Coronary artery (tissue), 2 donors: ENCODE measurements at regions not wholly inside any gene's neighbourhood (a gene's known extent, or its start where the extent isn't known, plus 50 kb on each side); places are given as distances from the start of the nearest gene placed in this dataset.

ENCODE experiments used
- DNase-seq: peaks from one replicate; pipeline ENCODE4 v3.0.0-alpha.2; 2017; ENCODE audit warnings: low spot score
- H3K27ac ChIP-seq, 2 donors: fragments of 200-600 bp; sonication (generic); one replicate each; pipeline ENCODE4 v1.5.1; 2016 to 2019
- H3K4me3 ChIP-seq: fragments of 200-600 bp; sonication (generic); 2 replicates; pipeline ENCODE4 v1.5.1; 2016; ENCODE audit warnings: mild to moderate bottlenecking, moderate library complexity
- CTCF ChIP-seq: fragments of 200-600 bp; sonication (generic); IDR thresholded peaks from one replicate; pipeline ENCODE4 v1.5.1; 2019; ENCODE audit warnings: antibody characterized with exemption

- DNase-seq: no peak
- no peak for TF ChIP-seq CTCF
- Histone ChIP-seq H3K4me3 (no peak overlapping the region), H3K27ac (no peak overlapping the region)
Observed at GRCh38 chr19:30630289-30631032, 258.3 kb downstream of the ZNF536 start.

GRCh38 chr19:30629086-30629485 is 256.9 kb downstream of the ZNF536 start:
- Histone ChIP-seq H3K4me3 (no peak overlapping the region), H3K27ac (no peak overlapping the region)
- TF ChIP-seq CTCF: no peak
- no peak for DNase-seq

GRCh38 chr19:30626626-30626966 is 254.4 kb downstream of the ZNF536 start:
- H3K27ac ChIP-seq: no peak overlapping the region
- no peak for DNase-seq
- no peak for TF ChIP-seq CTCF
- no peak overlapping the region for H3K4me3 ChIP-seq

GRCh38 chr19:30625947-30626625 is 253.9 kb downstream of the ZNF536 start:
- TF ChIP-seq CTCF: no peak
- H3K4me3 ChIP-seq: no peak overlapping the region
- no peak overlapping the region for H3K27ac ChIP-seq
- DNase-seq: no peak

- no peak overlapping the region for H3K27ac ChIP-seq
- no peak overlapping the region for H3K4me3 ChIP-seq
- TF ChIP-seq CTCF: no peak
- no peak for DNase-seq
Observed at GRCh38 chr19:30622276-30622675, 250.1 kb downstream of the ZNF536 start.

- no peak for TF ChIP-seq CTCF
- H3K27ac ChIP-seq: no peak overlapping the region
- DNase-seq: no peak
- no peak overlapping the region for H3K4me3 ChIP-seq
Observed at GRCh38 chr19:30621326-30621920, 249.2 kb downstream of the ZNF536 start.

- H3K27ac ChIP-seq: no peak overlapping the region
- TF ChIP-seq CTCF: no peak
- no peak overlapping the region for H3K4me3 ChIP-seq
- no peak for DNase-seq
Observed at GRCh38 chr19:30620354-30620753, 248.2 kb downstream of the ZNF536 start.
